CD4-positive, alpha-beta T cell treated with Interleukin-10 for 1 hour (primary cell): ENCODE measurements at regions not wholly inside any gene's neighbourhood (a gene's known extent, or its start where the extent isn't known, plus 50 kb on each side); places are given as distances from the start of the nearest gene placed in this dataset.

Experiments
- DNase-seq: peaks from one replicate; pipeline ENCODE4 v3.0.0-alpha.2; 2020

DNA sequence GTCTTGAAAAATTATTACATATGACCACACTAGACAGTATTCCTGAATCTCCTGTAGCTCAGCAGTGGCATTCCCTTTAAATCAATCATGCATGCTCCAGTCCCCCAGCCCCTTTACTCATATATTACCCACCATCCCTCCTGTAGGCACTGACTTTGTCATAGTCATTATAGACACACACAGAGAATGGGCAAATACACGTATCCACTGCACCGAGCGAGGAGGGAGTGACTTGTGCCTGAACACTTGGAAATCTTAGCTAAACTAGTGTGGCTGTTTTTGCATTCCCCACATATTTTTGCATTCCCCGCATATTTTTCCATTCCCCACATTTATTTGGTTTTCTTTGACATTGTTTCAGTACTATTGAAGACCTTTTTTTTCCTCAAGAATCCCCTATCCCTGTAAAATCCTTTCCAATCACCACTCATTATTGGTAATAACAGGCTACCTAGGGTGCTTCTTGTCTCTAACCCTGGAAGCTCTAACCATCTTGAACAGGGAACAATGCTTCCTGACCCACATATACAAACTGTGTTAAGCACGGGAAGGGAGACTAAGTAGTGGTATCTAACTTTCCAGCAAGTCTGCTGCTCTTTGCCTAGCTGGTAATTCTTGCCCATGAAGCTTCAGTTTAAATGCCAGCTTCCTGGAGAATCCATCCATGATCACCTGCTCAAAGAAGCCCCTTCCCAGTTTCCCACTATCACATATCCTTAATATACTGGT is 534.4 kb upstream of the CAMK1G start:
- DNase-seq: no peak

DNA sequence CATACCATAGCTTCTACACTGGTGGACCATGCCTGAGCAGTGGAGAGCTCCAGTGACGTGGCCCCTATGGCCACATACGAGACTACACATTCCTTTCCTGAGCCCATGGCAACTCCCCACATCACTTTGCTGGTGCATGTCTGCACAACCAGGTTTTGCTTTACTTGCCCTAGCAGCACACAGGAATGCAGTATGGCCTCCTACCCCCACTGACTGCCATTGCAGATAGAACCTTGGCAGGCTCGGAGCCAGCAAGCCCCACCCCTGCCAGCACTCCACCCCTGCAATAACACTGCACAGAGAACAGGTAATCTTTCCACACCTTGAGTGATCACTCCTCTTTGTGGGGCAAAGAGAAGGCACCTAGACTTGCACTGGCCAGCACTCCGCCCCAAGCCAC is 531.9 kb upstream of the CAMK1G start:
- no peak for DNase-seq

DNA sequence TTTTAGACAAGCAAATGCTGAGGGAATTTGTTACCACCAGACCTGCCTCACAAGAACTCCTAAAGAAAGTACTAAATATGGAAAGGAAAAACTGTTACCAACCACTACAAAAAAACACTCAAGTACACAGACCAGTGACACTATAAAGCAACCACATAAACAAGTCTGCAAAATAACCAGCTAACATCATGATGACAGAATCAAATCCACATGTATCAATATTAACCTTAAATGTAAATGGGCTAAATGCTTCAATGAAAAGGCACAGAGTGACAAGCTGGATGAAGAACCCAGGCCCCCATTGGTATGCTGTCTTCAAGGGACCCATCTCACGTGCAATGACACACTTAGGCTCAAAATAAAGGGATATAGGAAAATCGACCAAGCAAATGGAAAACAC is 529.9 kb upstream of the CAMK1G start:
- no peak for DNase-seq

DNA sequence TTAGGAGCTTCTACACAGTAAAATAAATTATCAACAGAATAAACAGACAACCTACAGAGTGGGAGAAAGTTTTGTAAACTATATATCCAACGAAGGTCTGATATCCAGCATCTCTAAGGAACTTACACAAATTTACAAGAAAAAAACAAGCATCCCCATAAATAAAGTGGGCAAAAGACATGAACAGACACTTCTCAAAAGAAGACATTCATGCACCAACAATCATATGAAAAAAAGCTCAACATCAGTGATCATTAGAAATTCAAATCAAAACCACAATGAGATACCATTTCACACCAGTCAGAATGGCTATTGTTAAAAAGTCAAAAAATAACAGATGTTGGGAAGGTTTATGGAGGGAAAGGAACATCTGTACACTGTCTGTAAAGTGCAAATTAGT is 526.4 kb upstream of the CAMK1G start:
- no peak for DNase-seq

DNA sequence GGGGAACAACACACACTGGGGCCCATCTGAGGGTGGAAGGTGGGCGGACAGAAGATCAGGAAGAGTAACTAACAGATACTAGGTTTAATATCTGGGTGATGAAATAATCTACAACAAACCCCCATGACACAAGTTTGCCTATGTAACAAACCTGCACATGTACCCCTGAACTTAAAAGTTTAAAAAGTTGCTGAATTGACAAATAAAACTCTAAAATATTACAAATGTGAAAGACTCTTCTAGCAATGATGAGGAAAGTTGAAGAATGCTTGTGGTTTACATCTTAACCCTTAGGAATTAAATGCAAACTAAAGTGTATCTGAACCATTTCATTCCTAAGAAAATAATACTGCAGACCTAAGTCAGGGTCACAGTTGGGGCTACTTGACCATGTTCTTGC is 525.6 kb upstream of the CAMK1G start:
- no peak for DNase-seq

DNA sequence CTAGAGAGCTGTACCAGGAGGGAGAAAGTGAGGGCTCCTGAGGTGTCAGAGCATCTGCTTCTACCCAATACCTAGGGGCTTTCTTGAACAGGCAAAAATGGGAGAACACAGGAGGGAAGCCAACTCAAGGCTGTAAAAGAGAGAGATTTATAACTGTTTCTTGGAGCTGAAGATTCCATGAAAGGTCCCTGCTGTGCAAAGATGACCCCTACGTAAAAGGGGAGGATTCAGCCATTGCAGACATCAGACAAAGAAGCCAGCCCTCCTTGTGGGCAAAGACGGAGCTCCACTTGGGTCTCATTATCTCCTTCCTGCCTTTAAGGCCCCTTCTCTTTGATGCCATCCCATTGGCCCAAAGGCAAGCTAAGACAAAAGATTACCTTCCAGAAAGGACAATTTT is 524.1 kb upstream of the CAMK1G start:
- DNase-seq: no peak

DNA sequence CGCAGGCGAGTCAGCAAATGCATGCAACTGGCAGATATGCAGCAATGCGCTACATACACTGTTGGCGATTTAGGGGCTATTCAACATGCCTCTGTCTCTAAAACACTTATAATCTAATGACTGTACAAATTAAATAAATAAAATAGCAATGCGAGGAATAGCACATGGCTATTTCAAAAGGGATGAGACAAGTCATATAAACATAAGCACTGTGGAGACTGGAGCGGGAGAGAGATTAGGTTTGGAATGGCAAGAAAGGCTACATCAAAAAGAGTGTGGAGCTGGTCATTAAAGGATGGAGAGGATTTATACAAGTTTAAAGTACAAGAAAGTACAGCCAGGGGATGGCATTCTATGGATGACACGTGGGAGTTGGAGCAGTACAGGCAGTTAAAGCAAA is 523.5 kb upstream of the CAMK1G start:
- no peak for DNase-seq

DNA sequence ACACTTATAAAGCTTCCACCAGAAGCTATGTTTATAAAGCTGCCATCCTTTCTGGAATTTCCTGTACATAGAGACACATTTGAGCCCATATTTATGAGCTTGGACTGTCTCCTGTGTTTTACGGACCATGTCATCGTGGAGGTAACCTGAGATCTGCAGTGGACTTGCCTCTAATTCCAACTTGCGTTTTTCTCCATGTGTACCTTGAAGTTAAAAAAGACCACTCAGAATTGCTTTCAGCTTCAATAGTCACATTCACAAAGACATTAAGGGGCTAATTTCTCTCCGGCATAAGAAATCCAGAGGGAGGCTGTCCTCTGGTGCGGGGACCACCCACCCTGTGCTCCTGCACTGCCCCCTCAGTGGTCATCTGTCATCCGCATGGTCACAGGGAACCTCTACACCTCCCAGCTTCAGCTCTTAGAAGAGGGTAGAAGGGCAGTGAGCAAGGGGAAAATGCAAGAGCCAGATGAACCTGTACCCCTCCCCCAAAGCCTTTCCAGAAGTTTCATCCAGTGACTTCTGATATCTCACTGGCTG is 521.4 kb upstream of the CAMK1G start:
- DNase-seq: no peak

DNA sequence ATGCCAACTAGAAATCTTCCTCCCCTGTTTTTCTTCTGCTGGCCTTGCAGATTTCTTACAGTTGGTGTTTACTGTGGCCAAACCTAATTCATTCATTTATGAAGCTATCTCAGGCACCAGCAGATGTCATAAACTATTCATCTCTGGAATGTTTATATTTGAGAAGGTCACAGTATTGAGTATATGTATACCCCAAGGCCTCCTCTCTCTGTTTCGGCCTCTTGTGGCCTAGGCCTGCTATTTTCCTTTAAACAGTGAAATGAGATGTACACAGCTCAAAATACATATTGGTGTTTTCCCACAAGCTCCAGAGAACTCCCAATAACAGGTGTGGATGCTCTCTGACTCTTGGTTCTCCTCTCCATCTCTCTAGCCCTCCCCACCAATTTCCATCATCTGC is 520.7 kb upstream of the CAMK1G start:
- no peak for DNase-seq

DNA sequence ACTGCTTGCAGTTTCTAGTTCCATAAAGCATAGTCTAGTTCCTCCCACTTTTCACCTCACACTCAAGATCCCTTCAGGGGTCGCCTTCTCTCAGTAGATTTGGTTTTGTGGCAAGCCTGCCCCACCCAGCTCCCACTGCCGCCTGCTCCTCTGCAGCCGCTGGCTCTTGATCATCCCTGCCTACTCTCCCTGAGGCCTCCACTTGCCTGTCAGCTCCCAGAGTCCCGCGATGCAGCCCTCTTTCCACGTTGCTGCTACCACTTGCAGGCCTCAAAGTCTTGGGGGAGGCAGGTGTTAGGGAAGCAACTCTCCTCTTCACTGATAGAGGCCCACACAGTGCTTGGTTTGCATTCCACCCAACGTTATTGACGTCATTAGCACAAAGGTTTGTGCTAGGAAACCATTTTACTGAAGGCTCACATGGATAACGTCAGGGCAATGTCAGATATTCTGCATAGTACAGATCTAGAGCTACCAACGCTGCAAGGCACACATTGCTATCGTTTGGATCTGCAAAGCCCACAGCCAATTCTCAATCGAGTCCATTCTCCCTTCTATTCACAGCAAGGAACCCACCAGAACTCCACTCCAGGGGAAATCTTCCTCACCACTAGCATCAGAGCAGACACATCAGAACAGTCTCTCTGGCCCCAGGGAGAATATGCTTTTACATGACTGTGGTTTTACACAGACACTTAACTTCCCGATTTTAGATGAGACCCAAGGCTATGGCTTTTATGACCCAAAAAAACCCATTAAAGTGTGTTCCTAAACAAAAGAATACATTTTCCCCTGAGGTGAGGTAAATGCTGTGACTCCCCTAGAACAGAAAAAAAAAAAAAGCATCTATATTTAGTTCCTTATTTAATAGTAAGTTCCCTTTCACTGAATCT is 519.5 kb upstream of the CAMK1G start:
- DNase-seq: no peak

DNA sequence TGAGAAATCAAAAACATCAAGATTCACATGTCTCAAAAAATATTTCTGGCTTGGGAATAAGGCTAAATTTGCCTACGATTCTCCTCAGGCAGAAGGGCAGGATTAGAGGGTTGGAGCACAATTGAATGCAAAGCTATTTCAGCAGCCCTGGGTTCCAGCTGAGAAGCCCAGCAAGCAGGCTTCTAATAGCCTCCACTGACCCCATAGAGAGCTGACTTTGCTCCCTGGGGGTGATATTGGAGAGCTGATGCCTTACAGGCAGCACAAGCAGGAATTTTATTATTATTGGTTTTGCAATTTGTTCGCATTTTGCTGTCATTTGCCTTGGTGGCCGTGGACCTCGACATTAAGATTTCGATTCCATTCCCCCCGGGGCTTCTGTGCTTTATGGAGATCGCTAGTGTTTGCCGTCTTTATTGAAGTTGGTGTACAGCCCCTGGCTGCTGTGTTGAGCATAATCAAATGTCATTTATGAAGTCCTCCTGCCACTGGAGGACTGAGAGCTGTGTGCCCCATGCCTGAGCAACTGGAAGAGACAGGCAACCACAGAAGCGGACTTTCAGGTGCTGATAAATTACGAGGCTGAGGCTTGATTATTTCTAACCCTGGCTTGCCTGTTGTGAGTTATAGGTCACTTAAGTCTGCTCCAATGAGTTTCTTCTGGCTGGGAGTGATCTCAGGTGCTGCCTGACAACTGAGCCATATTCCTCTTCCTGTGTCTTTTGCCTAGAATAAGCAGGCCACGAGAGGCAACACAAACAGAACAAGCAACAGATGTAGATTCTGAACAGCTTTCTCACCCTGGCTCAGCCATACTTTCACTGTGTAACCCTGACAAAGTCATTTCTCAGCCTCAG is 518.4 kb upstream of the CAMK1G start:
- no peak for DNase-seq

DNA sequence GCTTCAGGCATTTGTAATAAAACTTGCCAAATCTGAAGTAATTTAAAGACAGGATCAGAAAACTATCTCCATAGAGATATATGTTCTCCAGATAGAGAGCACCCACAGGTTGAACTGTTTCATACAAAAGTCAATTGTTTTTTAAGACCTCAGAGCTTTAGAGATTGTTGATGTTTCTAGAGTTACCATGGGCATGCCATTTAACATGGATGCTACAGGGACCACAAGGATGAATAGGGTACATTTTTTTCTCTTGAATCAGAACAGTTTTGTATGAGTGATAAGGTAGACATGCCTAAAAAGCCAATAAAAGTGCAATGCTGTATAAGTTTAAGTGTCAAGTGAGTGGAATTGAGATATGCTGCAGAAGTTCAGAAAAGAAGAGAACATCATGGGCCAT is 511.0 kb upstream of the CAMK1G start:
- DNase-seq: no peak

DNA sequence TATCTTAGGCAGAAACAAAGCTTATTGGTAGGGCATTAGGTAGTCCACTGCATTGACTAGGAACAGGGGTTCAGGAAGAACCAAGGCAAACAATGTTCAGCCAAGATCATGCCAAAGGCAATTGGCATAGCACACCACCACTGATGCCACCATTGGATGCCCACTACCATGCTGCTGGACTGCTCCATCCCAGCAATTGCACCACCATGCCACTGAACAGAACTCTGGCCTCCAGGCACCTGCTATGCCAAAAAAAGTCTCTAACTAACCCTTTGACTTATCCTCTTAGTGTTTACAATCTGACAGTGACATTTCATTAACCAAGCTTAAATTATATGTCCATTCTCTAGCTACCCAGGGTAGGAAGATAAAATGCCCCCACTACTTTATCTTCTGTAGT is 509.6 kb upstream of the CAMK1G start:
- no peak for DNase-seq

DNA sequence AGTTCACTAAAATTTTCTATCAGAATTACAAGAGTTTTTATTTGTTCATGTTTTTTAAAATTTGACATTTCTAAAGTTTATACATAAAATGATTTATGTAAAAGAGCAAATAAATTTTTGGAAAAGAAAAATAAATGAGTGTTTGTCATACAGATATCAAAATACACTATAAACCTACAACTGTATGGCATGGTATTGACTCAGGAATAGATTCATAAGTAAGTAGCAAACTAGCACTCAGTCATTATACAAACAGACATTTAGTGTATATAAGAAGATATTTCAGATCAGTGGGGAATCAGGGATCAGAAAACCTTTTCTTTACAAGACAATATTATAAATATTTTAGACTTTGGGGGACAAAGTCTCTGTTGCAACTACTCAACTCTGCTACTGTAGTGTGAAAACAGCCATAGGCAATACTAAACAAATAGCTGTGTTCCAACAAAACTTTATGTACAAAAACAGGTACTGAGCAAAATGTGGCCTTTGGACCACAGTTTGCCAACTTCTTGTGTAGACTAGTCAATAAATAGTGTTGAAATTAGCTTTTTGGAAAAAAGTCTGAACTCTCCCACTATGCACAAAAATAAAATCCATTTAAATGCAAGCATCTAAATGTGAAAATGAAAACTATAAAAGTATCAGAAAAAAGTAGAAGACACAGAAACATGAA is 508.8 kb upstream of the CAMK1G start:
- no peak for DNase-seq

DNA sequence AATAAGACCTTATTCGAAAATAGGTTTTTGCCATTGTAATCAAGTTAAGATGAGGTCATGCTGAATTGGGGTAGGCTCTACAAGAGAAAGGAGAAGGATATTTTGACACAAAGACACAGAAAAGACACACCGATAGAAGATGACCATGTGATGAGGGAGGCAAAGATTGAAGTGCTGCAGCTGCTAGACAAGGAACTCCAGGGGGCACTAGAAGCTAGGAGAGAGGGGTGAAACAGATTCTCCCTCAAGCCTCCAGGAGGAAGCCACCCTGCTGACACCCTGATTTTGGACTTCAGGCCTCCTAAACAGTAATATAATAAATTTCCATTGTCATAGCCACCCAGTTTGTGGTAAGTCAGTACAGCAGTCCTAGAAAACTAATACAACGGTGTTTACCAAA is 506.8 kb upstream of the CAMK1G start:
- DNase-seq: no peak

DNA sequence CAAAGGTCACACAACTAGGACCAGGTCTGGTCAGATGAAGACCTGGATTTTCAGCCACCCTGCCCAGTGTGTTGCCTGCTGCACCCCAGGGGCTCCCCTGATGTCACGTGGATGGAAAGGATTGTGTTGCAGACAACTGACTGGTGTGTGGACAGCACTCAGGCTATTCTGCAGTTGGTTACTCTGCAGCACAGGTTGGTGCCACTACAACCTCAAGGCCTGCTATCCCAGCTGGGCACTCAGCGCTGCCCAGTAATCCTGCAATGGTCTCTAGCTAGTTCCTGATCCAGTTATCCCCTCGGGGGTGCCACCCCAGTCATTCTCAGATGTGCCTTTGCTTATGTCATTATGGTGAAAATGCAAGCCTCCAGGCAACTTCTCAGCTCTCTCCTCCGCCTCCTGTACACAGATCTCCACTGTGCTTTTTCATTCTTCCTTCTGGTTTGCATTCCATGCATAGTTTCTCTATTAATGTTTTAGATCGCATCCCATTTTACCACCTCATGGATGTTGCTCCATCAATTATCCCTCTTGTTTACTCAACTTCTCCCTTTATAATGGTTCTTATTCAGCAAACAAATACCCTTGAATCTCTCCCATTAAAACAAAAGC is 503.2 kb upstream of the CAMK1G start:
- no peak for DNase-seq

DNA sequence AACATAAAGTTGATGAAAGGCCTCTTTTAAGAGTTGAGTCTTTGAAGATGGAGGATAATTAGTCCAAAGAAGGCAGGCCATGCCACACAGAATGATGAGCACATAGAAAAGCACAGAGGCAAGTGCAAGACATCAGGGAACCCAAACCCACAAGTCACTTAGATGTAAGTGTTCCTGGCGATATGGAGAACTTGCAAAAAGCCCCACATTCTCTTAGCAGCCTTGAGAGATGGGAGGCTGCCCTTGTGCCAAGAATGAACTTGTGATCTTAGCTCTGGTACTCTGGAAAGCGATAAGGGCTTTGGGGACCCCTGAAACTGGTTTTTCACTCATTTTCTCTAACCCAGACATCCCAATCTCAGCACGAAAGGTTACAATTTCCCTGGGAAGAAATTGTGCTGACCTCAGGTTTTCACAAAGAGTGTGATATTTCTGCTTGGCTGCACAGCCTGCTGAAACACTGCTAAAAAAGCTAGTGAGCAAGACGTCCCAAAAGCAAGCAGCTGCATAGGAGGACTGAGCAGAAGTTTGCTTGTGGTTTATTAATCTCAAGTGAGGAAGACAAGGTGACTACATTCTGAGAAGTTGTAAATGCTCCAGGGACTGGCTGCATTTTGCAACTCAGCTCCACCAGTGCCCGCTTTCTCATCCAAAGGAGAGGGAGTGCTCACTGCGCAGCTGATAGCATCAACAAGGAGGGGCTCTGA is 496.9 kb upstream of the CAMK1G start:
- no peak for DNase-seq

DNA sequence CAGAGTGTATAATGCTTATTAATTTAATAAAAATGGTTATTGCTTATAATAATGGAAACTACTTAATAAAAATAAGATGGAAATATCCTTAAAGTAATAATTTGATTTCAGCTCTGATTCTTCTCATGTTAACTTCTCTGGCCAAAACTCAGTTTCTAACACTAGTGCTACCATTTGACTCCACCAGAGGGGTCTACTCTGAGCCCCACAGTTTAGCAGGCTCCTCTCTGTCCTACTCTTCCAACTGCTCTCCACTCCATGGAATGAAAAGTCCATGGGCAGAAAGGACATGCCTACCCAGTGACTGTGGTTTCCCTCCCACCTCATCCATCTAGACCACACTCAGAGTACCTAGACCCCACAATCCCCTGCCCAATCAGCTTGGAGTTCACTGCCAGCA is 489.1 kb upstream of the CAMK1G start:
- DNase-seq: no peak

DNA sequence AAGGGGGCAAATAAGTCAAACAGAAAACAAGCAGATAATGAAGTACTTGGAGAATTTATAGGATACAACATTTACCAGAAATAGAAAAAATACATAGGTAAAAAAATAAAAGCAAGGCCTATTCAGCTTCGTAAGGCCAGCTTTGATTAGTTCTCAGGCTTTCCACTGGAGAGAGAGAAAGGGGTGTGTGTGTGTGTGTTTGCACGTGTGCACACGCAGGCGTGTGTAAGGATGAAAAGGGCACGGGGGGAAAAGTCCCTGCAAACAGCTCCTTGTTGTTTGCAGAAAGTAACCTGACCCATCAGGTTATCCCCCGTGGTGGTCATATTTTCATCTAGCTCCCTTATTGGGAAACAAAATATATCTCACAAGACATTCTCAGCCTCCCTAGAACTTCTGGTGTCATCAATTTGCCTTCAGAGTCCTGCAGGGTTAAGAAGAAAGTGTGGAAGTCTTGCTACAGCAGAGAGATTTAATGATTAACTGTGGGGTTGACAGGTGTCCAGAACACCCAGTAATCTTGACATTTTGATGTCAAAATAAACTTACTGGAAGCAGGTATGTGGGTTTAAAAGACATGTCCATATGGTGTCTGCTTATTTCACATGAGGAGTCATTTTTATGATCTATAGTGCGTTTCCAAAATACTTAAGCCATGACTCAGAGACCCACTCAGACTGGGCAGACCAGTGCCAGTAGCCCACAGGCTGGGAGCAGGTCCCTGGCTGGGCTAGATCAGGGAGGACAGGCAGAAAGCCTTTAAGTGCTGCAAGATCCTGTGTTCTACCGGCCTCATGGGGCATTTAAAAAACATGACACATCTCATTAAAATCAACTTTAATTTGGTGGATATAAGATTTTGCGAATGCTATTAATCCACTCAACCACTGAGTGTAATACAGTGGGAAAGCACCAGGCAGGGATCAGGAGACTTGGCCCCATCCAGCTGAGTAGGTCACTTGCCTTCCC is 487.6 kb upstream of the CAMK1G start:
- no peak for DNase-seq

DNA sequence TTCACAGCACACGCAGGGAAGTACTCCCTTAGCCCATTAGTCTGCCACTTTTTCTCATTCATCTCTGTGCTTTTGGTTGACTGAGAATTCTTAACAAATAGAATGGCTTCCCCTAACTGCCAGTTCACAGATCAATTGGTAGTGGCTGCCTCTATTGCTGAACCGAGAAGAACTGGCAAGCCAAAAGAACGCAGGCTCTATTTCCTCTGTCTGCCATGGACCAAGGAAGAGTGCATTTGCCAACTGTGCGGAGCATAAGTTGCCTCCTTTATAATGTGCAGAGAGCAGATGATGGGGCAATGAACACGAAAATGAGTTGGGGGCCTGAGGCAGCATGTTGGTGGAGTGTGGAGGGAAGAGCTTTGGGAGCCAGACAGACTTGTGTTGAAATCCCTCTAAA is 483.1 kb upstream of the CAMK1G start:
- DNase-seq: no peak
